Neuronal stem cell (in vitro differentiated cells): ENCODE measurements at regions not wholly inside any gene's neighbourhood (a gene's known extent, or its start where the extent isn't known, plus 50 kb on each side); places are given as distances from the start of the nearest gene placed in this dataset.

Experiments
- DNase-seq: peaks from one replicate; pipeline ENCODE4 v3.0.0-alpha.2; 2013; ENCODE audit warnings: low spot score
- H2AFZ ChIP-seq: one replicate; pipeline ENCODE4 v1.6.1; 2013; ENCODE audit warnings: mild to moderate bottlenecking, low read length, inconsistent platforms
- H2AK5ac ChIP-seq: 2 replicates; pipeline ENCODE4 v1.6.1; 2013; ENCODE audit warnings: low read depth, mild to moderate bottlenecking, inconsistent platforms, low read length, moderate library complexity, mixed read lengths
- H2BK120ac ChIP-seq: 2 replicates; pipeline ENCODE4 v1.6.1; 2013; ENCODE audit warnings: low read depth, mild to moderate bottlenecking, inconsistent platforms, low read length, moderate library complexity, mixed read lengths
- H2BK12ac ChIP-seq: one replicate; pipeline ENCODE4 v1.6.1; 2013; ENCODE audit warnings: low read length, inconsistent platforms
- H2BK15ac ChIP-seq: 2 replicates; pipeline ENCODE4 v1.6.1; 2013; ENCODE audit warnings: mild to moderate bottlenecking, low read length, inconsistent platforms, mixed read lengths
- H2BK5ac ChIP-seq: one replicate; pipeline ENCODE4 v1.6.1; 2013; ENCODE audit warnings: inconsistent platforms, mild to moderate bottlenecking, low read length, moderate library complexity
- H3K14ac ChIP-seq: one replicate; pipeline ENCODE4 v1.6.1; 2013; ENCODE audit warnings: low read length, inconsistent platforms
- H3K18ac ChIP-seq: 2 replicates; pipeline ENCODE4 v1.6.1; 2013; ENCODE audit warnings: low read length, inconsistent platforms
- H3K23ac ChIP-seq: 2 replicates; pipeline ENCODE4 v1.6.1; 2013; ENCODE audit warnings: low read depth, mild to moderate bottlenecking, mixed read lengths, low read length, inconsistent platforms; ENCODE audit not compliant: poor library complexity
- H3K27ac ChIP-seq: replicated peaks from 3 replicates; pipeline ENCODE4 v1.5.1; 2013; ENCODE audit warnings: low read length, inconsistent platforms
- H3K27me3 ChIP-seq, 3 experiments: 2 replicates each; pipeline ENCODE4 v1.6.1; 2013; ENCODE audit warnings: low read length in 3 of 3, mild to moderate bottlenecking in 2 of 3, inconsistent platforms in 1 of 3, low read depth in 1 of 3, mixed read lengths in 1 of 3, moderate library complexity in 1 of 3; ENCODE audit not compliant: control insufficient read depth in 3 of 3, insufficient read depth in 3 of 3
- H3K36me3 ChIP-seq, 2 donors: replicated peaks in 1 of 2; 2 replicates each; pipeline ENCODE4 v1.6.1; 2013; ENCODE audit warnings: low read length in 2 of 2; ENCODE audit not compliant: control insufficient read depth in 2 of 2, insufficient read depth in 2 of 2
- H3K4ac ChIP-seq: 2 replicates; pipeline ENCODE4 v1.6.1; 2013; ENCODE audit warnings: inconsistent platforms, mild to moderate bottlenecking, low read length, moderate library complexity
- H3K4me1 ChIP-seq, 2 donors: 1 replicate in 1 of 2; 2 replicates in 1 of 2; pipeline ENCODE4 v1.6.1; 2013; ENCODE audit warnings: low read length in 2 of 2, low read depth in 1 of 2; ENCODE audit not compliant: control insufficient read depth in 2 of 2, insufficient read depth in 1 of 2
- H3K4me2 ChIP-seq: one replicate; pipeline ENCODE4 v1.6.1; 2013; ENCODE audit warnings: mild to moderate bottlenecking, low read length, inconsistent platforms; ENCODE audit not compliant: insufficient read depth, poor library complexity, severe bottlenecking
- H3K4me3 ChIP-seq, 2 donors: 2 replicates each; pipeline ENCODE4 v1.5.1; 2013; ENCODE audit warnings: low read length in 2 of 2, mild to moderate bottlenecking in 2 of 2, inconsistent platforms in 1 of 2, moderate library complexity in 1 of 2
- H3K79me1 ChIP-seq: one replicate; pipeline ENCODE4 v1.6.1; 2013; ENCODE audit warnings: low read depth, mild to moderate bottlenecking, inconsistent platforms, low read length, moderate library complexity
- H3K9ac ChIP-seq: one replicate; pipeline ENCODE4 v1.6.1; 2013; ENCODE audit warnings: mild to moderate bottlenecking, low read depth, low read length, inconsistent platforms; ENCODE audit not compliant: poor library complexity
- H3K9me3 ChIP-seq, 2 donors: replicated peaks in 1 of 2; 2 replicates each; pipeline versions ENCODE3 to v1.6.1; 2013; ENCODE audit warnings: low read length in 2 of 2, mild to moderate bottlenecking in 2 of 2, inconsistent platforms in 1 of 2, low read depth in 1 of 2, mixed read lengths in 1 of 2, moderate library complexity in 1 of 2; ENCODE audit not compliant: control insufficient read depth in 2 of 2, insufficient read depth in 1 of 2
- H4K8ac ChIP-seq: one replicate; pipeline ENCODE4 v1.6.1; 2013; ENCODE audit warnings: low read depth, mild to moderate bottlenecking, inconsistent platforms, low read length, moderate library complexity
- H4K91ac ChIP-seq: one replicate; pipeline ENCODE4 v1.6.1; 2013; ENCODE audit warnings: low read length, low read depth, mild to moderate bottlenecking, inconsistent platforms; ENCODE audit not compliant: poor library complexity
- WGBS, 2 donors: extraction: QIAGEN DNeasy Blood & Tissue Kit; methylation state at CpG; one replicate each; pipeline ENCODE4 v1.1.7; 2013; ENCODE audit warnings: missing lambda C conversion rate in 2 of 2, mixed read lengths in 1 of 2; ENCODE audit not compliant: insufficient read length in 2 of 2, insufficient replicate concordance in 1 of 2; ENCODE audit errors: extremely low coverage in 2 of 2; 5-methylcytosine and 5-hydroxymethylcytosine counted together

GRCh38 chr22:19606332-19607191, 82.4 kb upstream of the CLDN5 start:
- no peak overlapping the region for H2BK15ac ChIP-seq
- H3K4me2 ChIP-seq = no peak overlapping the region
- no peaks in the 10 kb centered on the region for H3K79me1 ChIP-seq
- no peak overlapping the region for H2AK5ac ChIP-seq
- no peak overlapping the region for H2BK12ac ChIP-seq
- no peak overlapping the region for H2AFZ ChIP-seq
- H3K4me1 ChIP-seq = peaks cover 0 to 5% of the 10 kb centered on the region in 2 donors
- peaks cover 0 to 52% (median 4%) of the 10 kb centered on the region in 3 experiments for H3K27me3 ChIP-seq
- DNase-seq = no peak
- H2BK120ac ChIP-seq = no peak overlapping the region
- peak overlapping the region; percentile 58 for H3K14ac ChIP-seq
- H3K27ac ChIP-seq = no peak overlapping the region
- no peak overlapping the region for H4K91ac ChIP-seq
- H3K9ac ChIP-seq = peak overlapping the region; percentile 6
- H3K36me3 ChIP-seq = no peaks in the 10 kb centered on the region
- H2BK5ac ChIP-seq = no peak overlapping the region
- no peak overlapping the region for H4K8ac ChIP-seq
- no CpG with 5 or more reads among the region's 16 CpGs for WGBS, 2 donors
- H3K18ac ChIP-seq = no peak overlapping the region
- no peaks in the 10 kb centered on the region for H3K9me3 ChIP-seq
- no peak overlapping the region for H3K4me3 ChIP-seq
- H3K23ac ChIP-seq = peak overlapping the region; percentile 82
- H3K4ac ChIP-seq = no peak overlapping the region

GRCh38 chr22:19607192-19608002, 83.2 kb upstream of the CLDN5 start:
- Histone ChIP-seq H3K9me3 (no peaks in the 10 kb centered on the region), H4K8ac (peak overlapping the region; percentile 24), H3K27ac (no peak overlapping the region), H3K27me3 (peaks cover 0 to 57% (median 4%) of the 10 kb centered on the region in 3 experiments), H3K9ac (peak overlapping the region; percentile 54), H3K79me1 (no peaks in the 10 kb centered on the region), H3K36me3 (no peaks in the 10 kb centered on the region), H3K18ac (peak overlapping the region; percentile 15), H2BK15ac (no peak overlapping the region), H2AFZ (no peak overlapping the region), H2BK5ac (no peak overlapping the region), H3K4me1 (peaks cover 0 to 5% of the 10 kb centered on the region in 2 donors), H3K14ac (peak overlapping the region; percentile 39), H2AK5ac (no peak overlapping the region), H3K4me3 (no peak overlapping the region), H4K91ac (peak overlapping the region; percentile 61), H2BK120ac (no peak overlapping the region), H3K23ac (peak overlapping the region; percentile 92), H2BK12ac (no peak overlapping the region), H3K4me2 (no peak overlapping the region), H3K4ac (no peak overlapping the region)
- DNase-seq = no peak
- no CpG with 5 or more reads among the region's 25 CpGs for WGBS, 2 donors

- no peak overlapping the region for H3K4ac ChIP-seq
- H2AFZ ChIP-seq = no peak overlapping the region
- H2BK5ac ChIP-seq = no peak overlapping the region
- H3K14ac ChIP-seq = peak overlapping the region; percentile 63
- H3K4me3 ChIP-seq = no peak overlapping the region
- no peak overlapping the region for H4K8ac ChIP-seq
- peak overlapping the region; percentile 44 for H3K18ac ChIP-seq
- peak overlapping the region; percentile 14 for H2AK5ac ChIP-seq
- no peak overlapping the region for H4K91ac ChIP-seq
- H3K4me1 ChIP-seq = peaks cover 0 to 5% of the 10 kb centered on the region in 2 donors
- no peaks in the 10 kb centered on the region for H3K36me3 ChIP-seq
- H3K9me3 ChIP-seq = no peaks in the 10 kb centered on the region
- H2BK15ac ChIP-seq = no peak overlapping the region
- peak overlapping the region; percentile 63 for H3K9ac ChIP-seq
- no peaks in the 10 kb centered on the region for H3K79me1 ChIP-seq
- no peak overlapping the region for H2BK120ac ChIP-seq
- H3K27ac ChIP-seq = no peak overlapping the region
- no CpG with 5 or more reads among the region's 11 CpGs for WGBS, 2 donors
- H3K4me2 ChIP-seq = no peak overlapping the region
- no peak for DNase-seq
- H3K27me3 ChIP-seq = peaks cover 0 to 57% (median 4%) of the 10 kb centered on the region in 3 experiments
- peak overlapping the region; percentile 86 for H3K23ac ChIP-seq
- H2BK12ac ChIP-seq = no peak overlapping the region
These were observed 83.9 kb upstream of the CLDN5 start for GRCh38 chr22:19608003-19608690.
